BLaER1 treated with 17β-estradiol and CSF1 and Interleukin-3, amounts not matched to agents 10 nM and 100 nM (cell line): ENCODE measurements at regions not wholly inside any gene's neighbourhood (a gene's known extent, or its start where the extent isn't known, plus 50 kb on each side); places are given as distances from the start of the nearest gene placed in this dataset.
"Not testable (repeated sequence)": the region's sequence is repeated elsewhere in the genome, so short reads cannot be mapped to it uniquely, and the experiment has no call there.

Source experiments
- H3K27ac ChIP-seq, 11 experiments: shearing (Covaris generic); formaldehyde crosslinking; 2 replicates each; pipeline ENCODE4 v1.8.1; 2022
- H3K27me3 ChIP-seq, 11 experiments: shearing (Covaris generic); formaldehyde crosslinking; 2 replicates each; pipeline ENCODE4 v1.8.1; 2022
- H3K36me3 ChIP-seq, 11 experiments: shearing (Covaris generic); formaldehyde crosslinking; 2 replicates each; pipeline ENCODE4 v1.8.1; 2022
- H3K4me1 ChIP-seq, 10 experiments: shearing (Covaris generic); formaldehyde crosslinking; 2 replicates each; pipeline ENCODE4 v1.8.1; 2022
- H3K4me2 ChIP-seq, 11 experiments: shearing (Covaris generic); formaldehyde crosslinking; 2 replicates each; pipeline ENCODE4 v1.8.1; 2022
- H3K4me3 ChIP-seq, 10 experiments: shearing (Covaris generic); formaldehyde crosslinking; 2 replicates each; pipeline ENCODE4 v1.8.1; 2022
- H3K9ac ChIP-seq, 11 experiments: shearing (Covaris generic); formaldehyde crosslinking; 2 replicates each; pipeline ENCODE4 v1.8.1; 2022
- H3K9me3 ChIP-seq, 11 experiments: shearing (Covaris generic); formaldehyde crosslinking; replicated peaks in 1 of 11; 2 replicates each; pipeline ENCODE4 v1.8.1; 2022
- H4K20me1 ChIP-seq, 11 experiments: shearing (Covaris generic); formaldehyde crosslinking; 2 replicates each; pipeline ENCODE4 v1.8.1; 2022
- Cebpa-rat ChIP-seq, 11 experiments: shearing (Covaris generic); IDR thresholded peaks; 2 replicates each; pipeline ENCODE4 v1.8.1; 2022

- Histone ChIP-seq H3K4me3 (no peak overlapping the region), H3K4me2 (peak overlapping the region in 8 of 11 experiments; percentile 3 to 58 (median 50); a peak in 13 of 22 replicates), H3K36me3 (no peaks in the 10 kb centered on the region), H3K9me3 (peaks cover 0 to 15% (median 8%) of the 10 kb centered on the region in 11 experiments; a peak in 11 of 22 replicates), H4K20me1 (no peaks in the 10 kb centered on the region), H3K27ac (no peak overlapping the region), H3K9ac (no peak overlapping the region), H3K4me1 (peaks cover 0 to 24% (median 19%) of the 10 kb centered on the region in 10 experiments; a peak in 13 of 20 replicates), H3K27me3 (no peaks in the 10 kb centered on the region)
- no peak for TF ChIP-seq Cebpa-rat (IDR thresholded peaks at IDR 0.05)
Measured at GRCh38 chr11:64428693-64429092, 69.7 kb downstream of the RPS6KA4 start.

GRCh38 chr11:64429970-64430369, 71.0 kb downstream of the RPS6KA4 start:
- Histone ChIP-seq H3K27me3 (no peaks in the 10 kb centered on the region), H4K20me1 (no peaks in the 10 kb centered on the region), H3K27ac (no peak overlapping the region), H3K9me3 (peaks cover 0 to 15% (median 8%) of the 10 kb centered on the region in 11 experiments; a peak in 11 of 22 replicates), H3K9ac (no peak overlapping the region), H3K4me1 (peaks cover 7 to 35% (median 29%) of the 10 kb centered on the region in 10 experiments), H3K4me2 (peak overlapping the region in 8 of 11 experiments; percentile 8 to 58 (median 47); a peak in 14 of 22 replicates), H3K4me3 (no peak overlapping the region), H3K36me3 (no peaks in the 10 kb centered on the region)
- TF ChIP-seq Cebpa-rat (IDR thresholded peaks at IDR 0.05), result no peak

- H3K27me3 ChIP-seq, result no peaks in the 10 kb centered on the region
- no peak for TF ChIP-seq Cebpa-rat (IDR thresholded peaks at IDR 0.05)
- peak overlapping the region in 8 of 11 experiments; percentile 8 to 58 (median 47); a peak in 9 of 22 replicates for H3K4me2 ChIP-seq
- H3K4me3 ChIP-seq, result no peak overlapping the region
- H3K9ac ChIP-seq, result no peak overlapping the region
- no peaks in the 10 kb centered on the region for H4K20me1 ChIP-seq
- H3K27ac ChIP-seq, result no peak overlapping the region
- no peaks in the 10 kb centered on the region for H3K36me3 ChIP-seq
- peaks cover 0 to 15% (median 8%) of the 10 kb centered on the region in 11 experiments; a peak in 11 of 22 replicates for H3K9me3 ChIP-seq
- peaks cover 14 to 42% (median 36%) of the 10 kb centered on the region in 10 experiments for H3K4me1 ChIP-seq
Measured at GRCh38 chr11:64430645-64431044, 71.7 kb downstream of the RPS6KA4 start.

GRCh38 chr11:64436000-64436399, 77.0 kb downstream of the RPS6KA4 start:
- no peaks in the 10 kb centered on the region for H3K36me3 ChIP-seq
- H3K9me3 ChIP-seq, result peaks cover 0 to 15% (median 8%) of the 10 kb centered on the region in 11 experiments; a peak in 11 of 22 replicates
- peak overlapping the region; percentile 6 to 91 (median 86); a peak in 19 of 22 replicates for H3K4me2 ChIP-seq
- peak overlapping the region in 9 of 11 experiments; percentile 1 to 48 (median 24); a peak in 9 of 22 replicates for H3K27ac ChIP-seq
- no peak for TF ChIP-seq Cebpa-rat (IDR thresholded peaks at IDR 0.05)
- H4K20me1 ChIP-seq, result no peaks in the 10 kb centered on the region
- peaks cover 59 to 74% (median 71%) of the 10 kb centered on the region in 10 experiments for H3K4me1 ChIP-seq
- peaks cover 0 to 27% (median 0%) of the 10 kb centered on the region in 11 experiments; a peak in 4 of 22 replicates for H3K27me3 ChIP-seq
- peak overlapping the region in 4 of 11 experiments; percentile 4 to 14 (median 8); a peak in 3 of 22 replicates for H3K9ac ChIP-seq
- no peak overlapping the region for H3K4me3 ChIP-seq

GRCh38 chr11:64437426-64437825, 78.5 kb downstream of the RPS6KA4 start:
- H3K9me3 ChIP-seq, result peaks cover 0 to 7% (median 1%) of the 10 kb centered on the region in 11 experiments; a peak in 10 of 22 replicates
- H3K9ac ChIP-seq, result peak overlapping the region in 7 of 11 experiments; percentile 18 to 57 (median 36); a peak in 11 of 22 replicates
- H3K27ac ChIP-seq, result peak overlapping the region in 8 of 11 experiments; percentile 23 to 56 (median 42); a peak in 11 of 22 replicates
- TF ChIP-seq Cebpa-rat (IDR thresholded peaks at IDR 0.05), result no peak
- no peaks in the 10 kb centered on the region for H3K36me3 ChIP-seq
- peak overlapping the region in 1 of 10 experiments; percentile 21; a peak in 1 of 20 replicates for H3K4me3 ChIP-seq
- peaks cover 73 to 88% (median 85%) of the 10 kb centered on the region in 10 experiments for H3K4me1 ChIP-seq
- H3K27me3 ChIP-seq, result peaks cover 0 to 27% (median 0%) of the 10 kb centered on the region in 11 experiments; a peak in 4 of 22 replicates
- peak overlapping the region; percentile 50 to 91 (median 86) for H3K4me2 ChIP-seq
- H4K20me1 ChIP-seq, result no peaks in the 10 kb centered on the region

GRCh38 chr11:64438986-64439771, 80.2 kb downstream of the RPS6KA4 start:
- H3K27ac ChIP-seq, result peak overlapping the region in 5 of 11 experiments; percentile 1 to 41 (median 7); a peak in 7 of 22 replicates
- H3K4me2 ChIP-seq, result peak overlapping the region; percentile 50 to 93 (median 88)
- peaks cover 87 to 100% (median 100%) of the 10 kb centered on the region in 10 experiments for H3K4me1 ChIP-seq
- H3K27me3 ChIP-seq, result peaks cover 0 to 33% (median 0%) of the 10 kb centered on the region in 11 experiments; a peak in 4 of 22 replicates
- no peaks in the 10 kb centered on the region for H3K36me3 ChIP-seq
- peak overlapping the region in 7 of 11 experiments; percentile 2 to 33 (median 16); a peak in 6 of 22 replicates for H3K9ac ChIP-seq
- no peak for TF ChIP-seq Cebpa-rat (IDR thresholded peaks at IDR 0.05)
- H3K9me3 ChIP-seq, result no peaks in the 10 kb centered on the region
- H4K20me1 ChIP-seq, result no peaks in the 10 kb centered on the region
- peak overlapping the region in 1 of 10 experiments; percentile 4; a peak in 2 of 20 replicates for H3K4me3 ChIP-seq

GRCh38 chr11:64439772-64440491, 81.0 kb downstream of the RPS6KA4 start:
- H3K9ac ChIP-seq, result peak overlapping the region in 1 of 11 experiments; percentile 31; a peak in 1 of 22 replicates
- not testable (repeated sequence) for H3K4me3 ChIP-seq, H4K20me1 ChIP-seq, H3K36me3 ChIP-seq, H3K9me3 ChIP-seq
- H3K4me2 ChIP-seq, result peak overlapping the region; percentile 54 to 91 (median 86)
- H3K27ac ChIP-seq, result peak overlapping the region in 1 of 11 experiments; percentile 41; a peak in 1 of 22 replicates
- H3K4me1 ChIP-seq, result peaks cover 86 to 100% (median 100%) of the 10 kb centered on the region in 10 experiments
- H3K27me3 ChIP-seq, result peaks cover 0 to 33% (median 0%) of the 10 kb centered on the region in 11 experiments; a peak in 4 of 22 replicates

- Histone ChIP-seq H3K4me3 (no peak overlapping the region), H3K36me3 (no peaks in the 10 kb centered on the region), H3K4me1 (peaks cover 88 to 99% (median 97%) of the 10 kb centered on the region in 10 experiments), H3K4me2 (peak overlapping the region; percentile 54 to 91 (median 82)), H4K20me1 (no peaks in the 10 kb centered on the region), H3K27me3 (peaks cover 0 to 33% (median 0%) of the 10 kb centered on the region in 11 experiments; a peak in 5 of 22 replicates), H3K27ac (no peak overlapping the region; a peak in 1 of 22 replicates), H3K9ac (no peak overlapping the region), H3K9me3 (0 out of 22 replicates have a peak, but pooled peaks cover 0 to 4% (median 0%) of the 10 kb centered on the region in 11 experiments)
- TF ChIP-seq Cebpa-rat (IDR thresholded peaks at IDR 0.05), result no peak
Measured at GRCh38 chr11:64441127-64441526, 82.2 kb downstream of the RPS6KA4 start.
